Stomach (tissue), 4 donors: ENCODE measurements at regions not wholly inside any gene's neighbourhood (a gene's known extent, or its start where the extent isn't known, plus 50 kb on each side); places are given as distances from the start of the nearest gene placed in this dataset.

ENCODE experiments used
- CTCF ChIP-seq, 7 experiments: fragments of 450-650 bp in 4 of 7; fragments of 200-600 bp in 3 of 7; sonication (generic) in 3 of 7; IDR thresholded peaks; one replicate each; pipeline ENCODE4 v1.5.1; 2016 to 2019; ENCODE audit warnings: antibody characterized with exemption in 7 of 7, control low read depth in 2 of 7, mild to moderate bottlenecking in 1 of 7
- EP300 ChIP-seq: sonication (generic); formaldehyde crosslinking; IDR thresholded peaks from one replicate; pipeline ENCODE4 v1.6.1; 2017; ENCODE audit warnings: antibody characterized with exemption
- POLR2AphosphoS5 ChIP-seq, 3 donors: sonication (generic); formaldehyde crosslinking; IDR thresholded peaks; one replicate each; pipeline ENCODE4 v1.6.1; 2016; ENCODE audit warnings: antibody characterized with exemption in 3 of 3

DNA sequence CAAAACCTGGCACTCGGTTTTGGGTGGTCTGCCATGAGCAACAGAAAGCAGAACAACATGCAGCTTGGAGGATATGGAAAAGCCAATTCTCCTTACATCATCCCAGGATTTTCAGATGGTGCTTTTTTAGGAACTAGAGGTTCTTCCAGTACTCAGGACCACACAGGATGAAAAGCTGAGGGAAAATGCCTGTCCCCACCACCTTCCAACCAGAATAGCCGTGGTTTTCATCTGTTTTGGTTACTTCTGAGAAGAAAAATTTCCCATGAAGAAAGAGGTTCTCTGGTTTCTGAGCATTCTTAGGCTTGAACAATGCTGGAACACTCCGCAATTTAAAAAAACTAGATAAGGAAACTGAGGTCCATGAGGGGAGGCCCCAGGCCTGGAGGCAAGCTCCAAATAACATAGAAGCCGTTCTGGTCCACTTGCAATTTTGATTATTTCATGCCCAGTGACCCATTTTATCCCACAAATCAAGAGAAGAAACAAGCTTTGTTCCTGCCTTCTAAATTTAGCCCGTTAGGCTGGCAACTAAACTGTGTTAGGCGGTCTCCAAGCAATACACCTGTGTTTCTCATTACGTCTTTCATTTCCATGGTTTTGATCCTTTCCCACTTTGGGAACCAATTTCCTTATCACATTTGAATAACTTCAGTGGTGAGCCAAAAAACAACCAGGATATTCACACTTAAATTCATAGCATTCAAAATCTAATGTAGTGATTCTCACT lies 79.2 kb upstream of the SPIN1 start:
- no peak for TF ChIP-seq CTCF (IDR thresholded peaks at IDR 0.05)
- TF ChIP-seq EP300 = no peak
- TF ChIP-seq POLR2AphosphoS5 (IDR thresholded peaks at IDR 0.05) = no peak
